Suprapubic skin (tissue), 4 donors: ENCODE measurements at regions not wholly inside any gene's neighbourhood (a gene's known extent, or its start where the extent isn't known, plus 50 kb on each side); places are given as distances from the start of the nearest gene placed in this dataset.

Experiments used
- POLR2A ChIP-seq, 2 donors: fragments of 450-650 bp; IDR thresholded peaks; one replicate each; pipeline ENCODE4 v1.6.1; 2017; ENCODE audit warnings: antibody characterized with exemption in 2 of 2, mild to moderate bottlenecking in 2 of 2, moderate library complexity in 2 of 2
- POLR2AphosphoS5 ChIP-seq, 3 donors: sonication (generic); formaldehyde crosslinking; IDR thresholded peaks; one replicate each; pipeline ENCODE4 v1.6.1; 2017; ENCODE audit warnings: antibody characterized with exemption in 3 of 3

- TF ChIP-seq POLR2AphosphoS5 (IDR thresholded peaks at IDR 0.05) (no peak), POLR2A (IDR thresholded peaks at IDR 0.05) (no peak)
Measured at GRCh38 chr18:78731016-78731397, 248.6 kb upstream of the SALL3 start.
